ENCODE measurements at regions not wholly inside any gene's neighbourhood (a gene's known extent, or its start where the extent isn't known, plus 50 kb on each side); places are given as distances from the start of the nearest gene placed in this dataset.

DNA sequence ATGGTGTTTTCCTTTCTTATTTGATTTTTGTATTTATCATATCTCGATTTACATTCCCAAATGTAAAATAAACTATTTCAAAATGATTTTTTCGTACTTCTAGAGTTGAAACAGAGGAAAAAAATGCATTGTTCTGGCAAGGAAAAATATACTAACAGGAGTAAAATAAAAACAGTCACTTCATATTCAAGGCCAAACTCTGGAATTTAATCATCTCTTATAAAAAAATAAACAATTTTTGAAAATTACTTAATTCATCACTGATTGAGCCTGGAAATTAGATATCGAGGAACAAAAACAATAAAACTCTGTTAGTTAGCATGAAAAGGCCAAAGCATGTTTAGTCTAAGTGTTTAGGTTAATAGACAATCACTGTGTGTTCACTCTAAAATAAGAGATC is 61.1 kb upstream of the PALM2AKAP2 start:
- TF ChIP-seq, protein P1, sequence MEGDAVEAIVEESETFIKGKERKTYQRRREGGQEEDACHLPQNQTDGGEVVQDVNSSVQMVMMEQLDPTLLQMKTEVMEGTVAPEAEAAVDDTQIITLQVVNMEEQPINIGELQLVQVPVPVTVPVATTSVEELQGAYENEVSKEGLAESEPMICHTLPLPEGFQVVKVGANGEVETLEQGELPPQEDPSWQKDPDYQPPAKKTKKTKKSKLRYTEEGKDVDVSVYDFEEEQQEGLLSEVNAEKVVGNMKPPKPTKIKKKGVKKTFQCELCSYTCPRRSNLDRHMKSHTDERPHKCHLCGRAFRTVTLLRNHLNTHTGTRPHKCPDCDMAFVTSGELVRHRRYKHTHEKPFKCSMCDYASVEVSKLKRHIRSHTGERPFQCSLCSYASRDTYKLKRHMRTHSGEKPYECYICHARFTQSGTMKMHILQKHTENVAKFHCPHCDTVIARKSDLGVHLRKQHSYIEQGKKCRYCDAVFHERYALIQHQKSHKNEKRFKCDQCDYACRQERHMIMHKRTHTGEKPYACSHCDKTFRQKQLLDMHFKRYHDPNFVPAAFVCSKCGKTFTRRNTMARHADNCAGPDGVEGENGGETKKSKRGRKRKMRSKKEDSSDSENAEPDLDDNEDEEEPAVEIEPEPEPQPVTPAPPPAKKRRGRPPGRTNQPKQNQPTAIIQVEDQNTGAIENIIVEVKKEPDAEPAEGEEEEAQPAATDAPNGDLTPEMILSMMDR (IDR thresholded peaks at IDR 0.05; ENCODE audit: low read depth, low read length, missing input control), result no peak
- no peak for TF ChIP-seq SP1 (IDR thresholded peaks at IDR 0.05)
- no peak for TF ChIP-seq EGR1 (IDR thresholded peaks at IDR 0.05; ENCODE audit: low read depth in 2 of 2)

Data from liver (tissue), 3 donors.